ENCODE measurements at regions not wholly inside any gene's neighbourhood (a gene's known extent, or its start where the extent isn't known, plus 50 kb on each side); places are given as distances from the start of the nearest gene placed in this dataset.

- no peak for DNase-seq
- Histone ChIP-seq H3K9me3 (ENCODE audit: control insufficient read depth in 4 of 4, insufficient read depth in 3 of 4, low read length in 3 of 4) (no peaks in the 10 kb centered on the region), H3K36me3 (ENCODE audit: control insufficient read depth in 4 of 4, insufficient read depth in 4 of 4, low read length in 4 of 4) (peaks cover 0 to 1% (median 0%) of the 10 kb centered on the region in 4 donors), H3K27me3 (ENCODE audit: control insufficient read depth in 3 of 3, insufficient read depth in 3 of 3, low read length in 2 of 3) (no peaks in the 10 kb centered on the region), H3K27ac (ENCODE audit: low read depth in 1 of 2, low read length in 1 of 2) (no peak overlapping the region), H3K4me3 (no peak overlapping the region), H3K4me1 (ENCODE audit: control insufficient read depth in 5 of 5, insufficient read depth in 5 of 5, low read length in 5 of 5) (no peaks in the 10 kb centered on the region), H3K9ac (ENCODE audit: insufficient read depth in 1 of 2, low read length in 2 of 2) (no peak overlapping the region)
- no peak for ATAC-seq (ENCODE audit: insufficient read depth, low FRiP score)
- TF ChIP-seq CTCF (IDR thresholded peaks at IDR 0.05; ENCODE audit: control extremely low read depth, extremely low read depth) = no peak
Observed at GRCh38 chr3:63746211-63746610, 72.9 kb upstream of the C3orf49 start.

- no peak for DNase-seq
- ATAC-seq (ENCODE audit: insufficient read depth, low FRiP score) = no peak
- no peak overlapping the region for H3K27ac ChIP-seq (ENCODE audit: low read depth in 1 of 2, low read length in 1 of 2)
Observed at GRCh38 chr3:63751459-63751858, 67.6 kb upstream of the C3orf49 start.

GRCh38 chr3:63753567-63753966 lies 65.5 kb upstream of the C3orf49 start:
- no peaks in the 10 kb centered on the region for H3K36me3 ChIP-seq (ENCODE audit: control insufficient read depth in 4 of 4, insufficient read depth in 4 of 4, low read length in 4 of 4)
- H3K27ac ChIP-seq (ENCODE audit: low read depth in 1 of 2, low read length in 1 of 2) = no peak overlapping the region
- DNase-seq = peak in 2 of 3 donors; percentile 33 to 67
- H3K27me3 ChIP-seq (ENCODE audit: control insufficient read depth in 3 of 3, insufficient read depth in 3 of 3, low read length in 2 of 3) = no peaks in the 10 kb centered on the region
- no peak for ATAC-seq (ENCODE audit: insufficient read depth, low FRiP score)
- H3K4me1 ChIP-seq (ENCODE audit: control insufficient read depth in 5 of 5, insufficient read depth in 5 of 5, low read length in 5 of 5) = no peaks in the 10 kb centered on the region
- H3K9me3 ChIP-seq (ENCODE audit: control insufficient read depth in 4 of 4, insufficient read depth in 3 of 4, low read length in 3 of 4) = no peaks in the 10 kb centered on the region
- H3K9ac ChIP-seq (ENCODE audit: insufficient read depth in 1 of 2, low read length in 2 of 2) = no peak overlapping the region
- WGBS, 2 donors = 47 to 61% methylated on average over 4 of the region's 4 CpGs
- no peak for TF ChIP-seq CTCF (IDR thresholded peaks at IDR 0.05; ENCODE audit: control extremely low read depth, extremely low read depth)
- no peak overlapping the region for H3K4me3 ChIP-seq

More at GRCh38 chr3:63751459-63751858, 67.6 kb upstream of the C3orf49 start:
- no peak for TF ChIP-seq CTCF (IDR thresholded peaks at IDR 0.05; ENCODE audit: control extremely low read depth, extremely low read depth)
- Histone ChIP-seq H3K4me3 (no peak overlapping the region), H3K27me3 (ENCODE audit: control insufficient read depth in 3 of 3, insufficient read depth in 3 of 3, low read length in 2 of 3) (no peaks in the 10 kb centered on the region), H3K4me1 (ENCODE audit: control insufficient read depth in 5 of 5, insufficient read depth in 5 of 5, low read length in 5 of 5) (no peaks in the 10 kb centered on the region), H3K36me3 (ENCODE audit: control insufficient read depth in 4 of 4, insufficient read depth in 4 of 4, low read length in 4 of 4) (peaks cover 0 to 1% (median 0%) of the 10 kb centered on the region in 4 donors), H3K9ac (ENCODE audit: insufficient read depth in 1 of 2, low read length in 2 of 2) (no peak overlapping the region), H3K9me3 (ENCODE audit: control insufficient read depth in 4 of 4, insufficient read depth in 3 of 4, low read length in 3 of 4) (no peaks in the 10 kb centered on the region)

GRCh38 chr3:63753995-63754394 lies 65.1 kb upstream of the C3orf49 start:
- Histone ChIP-seq H3K27ac (ENCODE audit: low read depth in 1 of 2, low read length in 1 of 2) (no peak overlapping the region), H3K36me3 (ENCODE audit: control insufficient read depth in 4 of 4, insufficient read depth in 4 of 4, low read length in 4 of 4) (no peaks in the 10 kb centered on the region), H3K27me3 (ENCODE audit: control insufficient read depth in 3 of 3, insufficient read depth in 3 of 3, low read length in 2 of 3) (no peaks in the 10 kb centered on the region), H3K9me3 (ENCODE audit: control insufficient read depth in 4 of 4, insufficient read depth in 3 of 4, low read length in 3 of 4) (no peaks in the 10 kb centered on the region), H3K4me1 (ENCODE audit: control insufficient read depth in 5 of 5, insufficient read depth in 5 of 5, low read length in 5 of 5) (no peaks in the 10 kb centered on the region), H3K4me3 (no peak overlapping the region), H3K9ac (ENCODE audit: insufficient read depth in 1 of 2, low read length in 2 of 2) (no peak overlapping the region)
- no peak for DNase-seq
- ATAC-seq (ENCODE audit: insufficient read depth, low FRiP score) = no peak
- TF ChIP-seq CTCF (IDR thresholded peaks at IDR 0.05; ENCODE audit: control extremely low read depth, extremely low read depth) = no peak
- WGBS, 2 donors = 41 to 47% methylated on average over 5 of the region's 5 CpGs
